SK-N-SH (cell line): ENCODE measurements at regions not wholly inside any gene's neighbourhood (a gene's known extent, or its start where the extent isn't known, plus 50 kb on each side); places are given as distances from the start of the nearest gene placed in this dataset.

Source experiments
- CTCF ChIA-PET: fragments of 300-600, 350-600 bp; formaldehyde crosslinking; extraction: SDS; loops from one replicate; lab custom pipeline; 2021; lab: Yijun Ruan, JAX
- POLR2A ChIA-PET: fragments of 350-600 bp; sonication (Branson Sonifier 250); formaldehyde crosslinking; extraction: SDS; loops from one replicate; lab custom pipeline; 2020; ENCODE audit warnings: antibody characterized with exemption, inconsistent platforms; lab: Yijun Ruan, JAX
- DNase-seq: peaks from one replicate; pipeline ENCODE4 v3.0.0; 2012
- H2AFZ ChIP-seq: fragments of 200-600 bp; sonication (generic); 2 replicates; pipeline ENCODE4 v1.8.1; 2016; ENCODE audit warnings: antibody characterized with exemption, mild to moderate bottlenecking, low read depth
- H3F3A ChIP-seq: fragments of 200-600 bp; sonication (generic); replicated peaks from 2 replicates; pipeline ENCODE3; 2016; ENCODE audit warnings: antibody characterized with exemption, mild to moderate bottlenecking; ENCODE audit not compliant: insufficient read depth
- H3K27ac ChIP-seq, 2 experiments: fragments of 200-500 bp in 1 of 2; fragments of 200-600 bp in 1 of 2; sonication (Bioruptor generic) in 1 of 2; sonication (generic), shearing (Covaris generic) in 1 of 2; 2 replicates each; pipeline versions ENCODE4 v1.5.1 to v1.6.1; 2014 to 2016; ENCODE audit warnings: low read depth in 2 of 2, inconsistent platforms in 1 of 2, low read length in 1 of 2, mild to moderate bottlenecking in 1 of 2, mixed read lengths in 1 of 2
- H3K27me3 ChIP-seq: fragments of 200-600 bp; sonication (generic), shearing (Covaris generic); 2 replicates; pipeline ENCODE4 v1.6.1; 2016; ENCODE audit warnings: mixed run types; ENCODE audit not compliant: insufficient read depth
- H3K36me3 ChIP-seq, 2 experiments: fragments of 200-500 bp in 1 of 2; fragments of 200-600 bp in 1 of 2; sonication (Bioruptor generic) in 1 of 2; sonication (generic) in 1 of 2; replicated peaks in 1 of 2; 2 replicates each; pipeline versions ENCODE3 to v1.5.1; 2014 to 2016; ENCODE audit warnings: low read length in 1 of 2, mild to moderate bottlenecking in 1 of 2; ENCODE audit not compliant: insufficient read depth in 2 of 2, control insufficient read depth in 1 of 2
- H3K4me1 ChIP-seq, 2 experiments: fragments of 200-500 bp in 1 of 2; fragments of 200-600 bp in 1 of 2; sonication (Bioruptor generic) in 1 of 2; sonication (generic), shearing (Covaris generic) in 1 of 2; 2 replicates each; pipeline versions ENCODE4 v1.5.1 to v1.6.1; 2014 to 2016; ENCODE audit warnings: low read depth in 1 of 2, low read length in 1 of 2, mixed run types in 1 of 2; ENCODE audit not compliant: insufficient read depth in 2 of 2, control insufficient read depth in 1 of 2
- H3K4me2 ChIP-seq: fragments of 200-600 bp; sonication (generic), shearing (Covaris generic); 2 replicates; pipeline ENCODE4 v1.6.1; 2017; ENCODE audit warnings: mixed run types
- H3K4me3 ChIP-seq, 2 experiments: fragments of 200-500 bp in 1 of 2; fragments of 200-600 bp in 1 of 2; sonication (Bioruptor generic) in 1 of 2; sonication (generic), shearing (Covaris generic) in 1 of 2; 2 replicates each; pipeline versions ENCODE4 v1.5.1 to v1.8.1; 2014 to 2016; ENCODE audit warnings: low read depth in 2 of 2, inconsistent platforms in 1 of 2, low read length in 1 of 2, mild to moderate bottlenecking in 1 of 2, mixed read lengths in 1 of 2, moderate library complexity in 1 of 2
- H3K79me2 ChIP-seq: fragments of 200-600 bp; sonication (generic); 2 replicates; pipeline ENCODE4 v1.8.1; 2017; ENCODE audit warnings: mild to moderate bottlenecking; ENCODE audit not compliant: insufficient read depth
- H3K9ac ChIP-seq: fragments of 200-600 bp; sonication (generic); 2 replicates; pipeline ENCODE4 v1.6.1; 2017; ENCODE audit warnings: mixed run types
- H3K9me2 ChIP-seq: fragments of 200-600 bp; sonication (generic); 2 replicates; pipeline ENCODE4 v1.6.1; 2017; ENCODE audit warnings: mixed run types
- H3K9me3 ChIP-seq: fragments of 200-600 bp; sonication (generic); 2 replicates; pipeline ENCODE4 v1.6.1; 2017; ENCODE audit warnings: mixed run types, mild to moderate bottlenecking, moderate library complexity
- H4K20me1 ChIP-seq: fragments of 200-600 bp; sonication (generic); 2 replicates; pipeline ENCODE4 v1.6.1; 2017; ENCODE audit warnings: mild to moderate bottlenecking, mixed run types; ENCODE audit not compliant: insufficient read depth
- CHD2 ChIP-seq: fragments of 150-350 bp; IDR thresholded peaks from 2 replicates; pipeline ENCODE4 v1.6.1; 2018; ENCODE audit warnings: low read length; ENCODE audit not compliant: partially characterized antibody
- CTCF ChIP-seq: fragments of 200-600 bp; sonication (generic); IDR thresholded peaks from 2 replicates; pipeline ENCODE4 v1.6.1; 2017; ENCODE audit warnings: antibody characterized with exemption, mild to moderate bottlenecking, moderate library complexity
- EZH2phosphoT487 ChIP-seq: fragments of 200-600 bp; sonication (generic); IDR thresholded peaks from 2 replicates; pipeline ENCODE4 v1.6.1; 2017; ENCODE audit warnings: low read depth, mixed run types, mild to moderate bottlenecking, antibody characterized with exemption, moderate library complexity, borderline replicate concordance
- FOXM1 ChIP-seq: IDR thresholded peaks from 2 replicates; pipeline ENCODE4 v1.4.0; 2012; ENCODE audit warnings: low read depth, mild to moderate bottlenecking
- GABPA ChIP-seq: IDR thresholded peaks from 2 replicates; pipeline ENCODE4 v1.4.0; 2012; ENCODE audit warnings: low read depth, mild to moderate bottlenecking
- MAX ChIP-seq: IDR thresholded peaks from 2 replicates; pipeline ENCODE4 v1.4.0; 2012; ENCODE audit warnings: low read depth
- NFIC ChIP-seq: IDR thresholded peaks from 2 replicates; pipeline ENCODE4 v1.4.0; 2012; ENCODE audit warnings: borderline replicate concordance
- NRF1 ChIP-seq: IDR thresholded peaks from 2 replicates; pipeline ENCODE4 v1.6.1; 2012; ENCODE audit warnings: low read depth, mild to moderate bottlenecking, low read length
- PBX3 ChIP-seq: IDR thresholded peaks from 2 replicates; pipeline ENCODE4; 2012
- POLR2AphosphoS5 ChIP-seq: IDR thresholded peaks from 2 replicates; pipeline ENCODE4 v1.6.1; 2012; ENCODE audit warnings: low read depth, low read length
- RCOR1 ChIP-seq: fragments of 150-350 bp; IDR thresholded peaks from 2 replicates; pipeline ENCODE4 v1.6.1; 2017; ENCODE audit warnings: antibody characterized with exemption, low read length
- REST ChIP-seq: IDR thresholded peaks from 2 replicates; pipeline ENCODE4 v1.6.1; 2012; ENCODE audit warnings: mild to moderate bottlenecking, low read depth, low read length, moderate library complexity
- RFX5 ChIP-seq: IDR thresholded peaks from 2 replicates; pipeline ENCODE4 v1.6.1; 2012; ENCODE audit warnings: mild to moderate bottlenecking, improper control_type of control experiment, low read length
- RXRA ChIP-seq: IDR thresholded peaks from 2 replicates; pipeline ENCODE4 v1.4.0; 2012; ENCODE audit warnings: low read depth, mild to moderate bottlenecking, borderline replicate concordance
- TAF1 ChIP-seq: IDR thresholded peaks from 2 replicates; pipeline ENCODE4 v1.6.1; 2012; ENCODE audit warnings: low read depth, mild to moderate bottlenecking, low read length, moderate library complexity, borderline replicate concordance
- TCF12 ChIP-seq: IDR thresholded peaks from 2 replicates; pipeline ENCODE4 v1.4.0; 2012
- TEAD4 ChIP-seq: IDR thresholded peaks from 2 replicates; pipeline ENCODE4 v1.4.0; 2012; ENCODE audit warnings: mild to moderate bottlenecking, borderline replicate concordance; ENCODE audit not compliant: insufficient read depth
- ZBTB33 ChIP-seq: IDR thresholded peaks from 2 replicates; pipeline ENCODE4 v1.4.0; 2012; ENCODE audit warnings: low read depth, borderline replicate concordance
- WGBS: methylation state at CpG from one replicate; pipeline ENCODE4 v1.1.6; 2017; ENCODE audit warnings: low lambda C conversion rate; 5-methylcytosine and 5-hydroxymethylcytosine counted together

- ChIA-PET POLR2A (no interaction called here), CTCF (no interaction called here)
- Histone ChIP-seq H3K4me1 (peaks cover 0 to 8% of the 10 kb centered on the region in 2 experiments; a peak in 1 of 4 replicates), H3K9me2 (no peaks in the 10 kb centered on the region), H3K27ac (no peak overlapping the region), H4K20me1 (no peaks in the 10 kb centered on the region), H3K27me3 (no peaks in the 10 kb centered on the region; the same call in 1 of the 2 replicates), H3K36me3 (no peaks in the 10 kb centered on the region), H3K79me2 (no peaks in the 10 kb centered on the region), H3K4me2 (no peak overlapping the region), H3F3A (no peaks in the 10 kb centered on the region), H2AFZ (no peak overlapping the region), H3K9ac (no peak overlapping the region), H3K9me3 (no peaks in the 10 kb centered on the region), H3K4me3 (no peak overlapping the region)
- DNase-seq: no peak
- WGBS: 21% methylated on average over 5 of the region's 5 CpGs
- TF ChIP-seq TCF12: no peak
- no peak for TF ChIP-seq RXRA
- no peak for TF ChIP-seq NFIC
- TF ChIP-seq EZH2phosphoT487: no peak
- no peak for TF ChIP-seq RCOR1
- no peak for TF ChIP-seq PBX3
- TF ChIP-seq MAX: no peak
- no peak for TF ChIP-seq CHD2
- no peak for TF ChIP-seq NRF1
- TF ChIP-seq TAF1: no peak
Measured at GRCh38 chr22:49133541-49133940, 694.1 kb downstream of the BRD1 start.

GRCh38 chr22:49132009-49132408 is 695.7 kb downstream of the BRD1 start:
- Histone ChIP-seq H3K36me3 (no peaks in the 10 kb centered on the region), H3K4me2 (no peak overlapping the region), H3K4me1 (peaks cover 0 to 2% of the 10 kb centered on the region in 2 experiments; a peak in 1 of 4 replicates), H3K79me2 (no peaks in the 10 kb centered on the region), H4K20me1 (no peaks in the 10 kb centered on the region), H3K27me3 (no peaks in the 10 kb centered on the region; the same call in 1 of the 2 replicates), H3K9me3 (no peaks in the 10 kb centered on the region), H3K9me2 (no peaks in the 10 kb centered on the region), H3K27ac (no peak overlapping the region), H3K9ac (no peak overlapping the region), H2AFZ (no peak overlapping the region), H3K4me3 (no peak overlapping the region), H3F3A (no peaks in the 10 kb centered on the region)
- ChIA-PET CTCF (interaction anchor here (0.7 kb wide), 1 partner anchor 14 kb away, joined by 3 read pairs; no protein-coding TSS in a partner anchor), POLR2A (interaction anchor here (0.6 kb wide), 1 partner anchor 637 kb away, joined by 3 read pairs; no protein-coding TSS in a partner anchor)
- DNase-seq: no peak
- 35% methylated on average over 9 of the region's 9 CpGs for WGBS
- TF ChIP-seq FOXM1 (no peak), ZBTB33 (no peak), GABPA (no peak), TCF12 (no peak), CTCF (no peak), REST (no peak), CHD2 (no peak), NFIC (no peak), PBX3 (no peak), TEAD4 (no peak), POLR2AphosphoS5 (no peak), RFX5 (no peak)
